ENCODE measurements at regions not wholly inside any gene's neighbourhood (a gene's known extent, or its start where the extent isn't known, plus 50 kb on each side); places are given as distances from the start of the nearest gene placed in this dataset.
"Not testable (repeated sequence)": the region's sequence is repeated elsewhere in the genome, so short reads cannot be mapped to it uniquely, and the experiment has no call there.

DNA sequence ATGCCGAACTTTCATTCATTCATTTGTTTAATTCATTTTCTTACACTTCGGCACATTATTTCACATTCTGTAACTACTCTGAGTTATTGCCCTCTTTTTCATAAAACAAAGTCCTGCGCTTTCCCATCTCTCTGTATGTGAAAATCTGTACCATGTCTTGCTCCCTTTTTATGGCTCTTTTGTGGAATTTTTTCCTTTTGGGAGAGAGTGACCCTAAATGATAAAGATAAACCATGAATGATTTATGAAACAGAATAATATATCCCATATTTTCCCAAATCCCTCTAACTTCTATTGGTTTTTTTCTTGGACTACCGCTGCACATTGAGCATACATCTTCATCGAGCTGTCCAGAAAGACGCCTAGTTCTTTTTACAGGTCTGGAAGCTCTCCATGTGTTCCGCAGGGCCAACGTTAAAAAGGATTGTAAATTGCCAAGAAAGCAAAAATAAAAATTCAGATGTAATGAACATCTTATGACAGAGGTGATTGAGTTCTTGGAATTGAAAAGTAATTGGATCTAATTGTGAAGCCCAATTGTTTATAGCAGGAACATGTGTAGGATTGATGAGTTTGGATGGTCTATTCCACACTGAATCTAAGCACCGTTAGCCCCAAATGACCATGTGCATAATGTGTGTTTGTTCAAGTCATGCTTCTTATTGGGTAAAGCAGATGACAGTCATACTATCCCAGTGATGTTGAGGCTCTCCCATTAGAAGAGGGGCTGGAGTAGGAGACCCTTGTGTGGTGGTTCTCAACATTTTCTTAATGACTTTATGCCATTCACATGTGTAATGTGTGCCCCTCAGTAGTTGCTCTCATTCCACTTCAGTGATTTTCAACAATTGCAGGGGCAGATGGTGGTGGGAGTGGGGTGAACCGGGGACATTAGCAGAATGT is 378.9 kb downstream of the DLEU7 start:
- FAIRE-seq = no peak
- no peak for DNase-seq (ENCODE audit: insufficient read length, low spot score)

DNA sequence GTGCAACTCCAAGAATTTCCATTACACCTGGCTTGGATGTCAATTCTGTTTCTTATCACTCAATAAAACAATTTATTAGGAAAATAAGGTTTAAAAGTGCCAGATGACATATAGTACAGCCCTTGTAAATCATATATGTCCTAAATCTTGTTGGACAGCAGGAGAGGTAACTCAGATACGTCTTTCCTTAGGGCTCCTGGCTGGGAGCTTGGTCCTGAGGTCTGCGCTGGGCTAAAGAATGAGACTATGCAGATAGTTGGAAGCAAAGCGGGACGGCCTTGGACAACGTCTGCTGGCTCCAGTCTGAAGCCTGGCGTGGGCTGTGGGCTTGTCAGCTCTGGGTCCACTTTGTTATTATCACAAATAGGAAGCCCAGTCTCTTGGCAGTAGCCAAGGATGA is 377.0 kb downstream of the DLEU7 start:
- FAIRE-seq = no peak
- DNase-seq (ENCODE audit: insufficient read length, low spot score) = no peak

DNA sequence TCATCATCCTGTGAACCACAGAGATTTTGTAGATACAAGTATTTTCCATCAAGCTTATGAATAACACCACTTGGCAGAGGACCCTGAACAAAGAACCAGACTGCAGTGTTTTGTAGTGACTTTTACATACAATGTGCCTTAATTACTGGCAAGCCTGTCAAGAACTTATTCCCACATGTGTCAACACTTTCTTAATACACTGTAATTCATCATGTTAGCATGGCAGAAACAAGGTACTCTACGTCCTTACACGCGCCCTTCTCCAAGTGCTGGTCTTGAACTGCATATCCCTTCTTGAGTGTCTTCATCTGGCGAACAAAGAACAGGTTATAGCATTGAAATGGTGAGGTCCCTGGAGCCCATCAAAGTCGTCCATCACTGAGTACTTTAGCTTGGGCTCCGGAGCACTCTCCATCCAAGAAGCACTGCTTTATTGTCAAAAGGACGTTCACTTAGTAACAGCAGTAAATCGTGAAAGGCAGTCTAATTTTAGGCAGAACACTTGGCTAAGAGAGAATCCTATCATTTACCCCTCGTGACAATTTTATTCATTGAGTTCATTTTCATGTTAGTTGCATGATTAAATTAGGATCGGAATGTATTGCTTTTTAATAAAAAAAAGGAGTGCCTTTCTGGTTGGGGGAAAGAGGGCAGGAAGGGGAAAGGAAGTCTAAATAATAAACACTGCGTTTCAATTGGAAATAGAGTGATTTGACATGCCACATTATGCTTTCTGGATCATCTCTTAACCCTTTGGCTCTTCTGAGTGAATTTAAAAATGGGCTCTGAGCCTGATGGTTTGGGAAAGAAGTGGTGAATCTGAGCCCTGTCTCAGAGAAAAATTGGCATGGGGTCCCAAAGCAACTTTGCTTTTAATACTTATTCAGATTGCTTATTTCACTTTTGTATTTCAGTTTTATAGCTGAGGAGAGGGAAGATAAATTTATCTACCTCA is 376.1 kb downstream of the DLEU7 start:
- no peak for FAIRE-seq
- no peak for DNase-seq (ENCODE audit: insufficient read length, low spot score)

DNA sequence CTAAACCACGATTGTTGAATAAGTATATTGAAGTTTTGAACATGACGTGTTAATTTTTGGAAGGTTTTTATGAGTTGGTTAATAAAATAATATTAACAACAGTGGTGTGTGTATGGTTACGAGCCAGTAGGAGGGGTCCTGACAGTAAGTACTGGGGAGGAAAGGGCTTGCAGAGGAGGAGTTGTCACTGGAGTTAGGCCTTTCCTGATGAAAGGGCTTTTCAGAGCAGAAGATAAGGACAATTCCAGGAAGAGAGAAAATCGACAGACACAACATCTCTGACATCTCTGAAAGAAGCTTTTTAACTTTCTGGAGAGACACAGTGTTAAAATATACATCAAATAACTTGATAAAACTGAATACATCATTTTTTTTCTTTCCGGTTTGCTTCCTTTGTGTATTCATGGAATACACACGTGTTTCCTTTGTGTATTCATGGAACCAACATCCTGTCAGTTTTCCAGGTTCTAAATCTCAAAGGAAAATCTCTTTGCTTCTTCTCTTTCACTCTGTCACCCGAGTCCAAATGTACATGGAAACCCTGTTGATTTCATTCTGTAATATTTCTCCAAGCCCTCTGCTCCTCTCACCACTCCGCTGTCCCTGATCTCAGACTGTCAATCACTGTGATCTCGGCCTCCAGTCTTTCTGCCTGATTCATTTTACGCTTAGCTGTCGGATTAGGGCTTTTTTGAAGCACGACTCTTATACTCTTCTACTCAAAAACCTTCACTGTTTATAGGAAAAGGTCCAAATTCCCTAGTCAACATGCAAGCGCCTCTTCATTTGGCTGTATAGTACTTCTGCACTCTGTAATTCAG is 374.4 kb downstream of the DLEU7 start:
- DNase-seq (ENCODE audit: insufficient read length, low spot score) (no peak), FAIRE-seq (no peak)

DNA sequence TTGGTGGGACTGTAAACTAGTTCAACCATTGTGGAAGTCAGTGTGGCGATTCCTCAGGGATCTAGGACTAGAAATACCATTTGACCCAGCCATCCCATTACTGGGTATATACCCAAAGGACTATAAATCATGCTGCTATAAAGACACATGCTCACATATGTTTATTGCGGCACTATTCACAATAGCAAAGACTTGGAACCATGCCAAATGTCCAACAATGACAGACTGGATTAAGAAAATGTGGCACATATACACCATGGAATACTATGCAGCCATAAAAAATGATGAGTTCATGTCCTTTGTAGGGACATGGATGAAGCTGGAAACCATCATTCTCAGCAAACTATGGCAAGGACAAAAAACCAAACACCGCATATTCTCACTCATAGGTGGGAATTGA is 370.4 kb downstream of the DLEU7 start:
- DNase-seq (ENCODE audit: insufficient read length, low spot score); FAIRE-seq: not testable (repeated sequence)

DNA sequence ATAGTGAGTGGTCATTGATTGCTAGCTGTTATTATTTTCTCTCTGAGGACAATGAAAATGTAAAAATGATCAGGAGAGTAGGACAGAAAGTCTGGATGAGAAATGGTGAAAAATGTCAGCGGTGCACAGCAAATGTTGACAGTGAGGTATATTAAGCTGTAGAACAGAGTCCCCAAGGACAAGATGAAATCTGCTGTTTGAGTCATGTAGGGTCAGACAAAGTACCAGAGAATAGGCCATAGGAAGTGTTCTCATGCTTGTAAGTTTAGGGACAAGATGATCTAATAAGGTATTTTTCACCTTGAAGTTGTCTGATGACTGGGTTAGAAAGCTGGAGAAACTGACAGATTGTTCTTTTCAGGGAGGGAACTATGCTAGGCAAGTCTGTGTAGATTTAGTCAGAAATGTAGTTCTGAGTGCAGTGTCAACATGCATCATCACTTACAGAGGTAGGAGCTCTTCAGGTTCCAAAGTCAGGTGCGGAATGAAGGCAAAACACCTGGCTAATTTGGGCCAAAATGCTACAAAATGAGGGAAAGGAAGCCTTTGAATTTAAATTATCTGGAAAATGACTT is 369.3 kb downstream of the DLEU7 start:
- FAIRE-seq (no peak), DNase-seq (ENCODE audit: insufficient read length, low spot score) (no peak)

DNA sequence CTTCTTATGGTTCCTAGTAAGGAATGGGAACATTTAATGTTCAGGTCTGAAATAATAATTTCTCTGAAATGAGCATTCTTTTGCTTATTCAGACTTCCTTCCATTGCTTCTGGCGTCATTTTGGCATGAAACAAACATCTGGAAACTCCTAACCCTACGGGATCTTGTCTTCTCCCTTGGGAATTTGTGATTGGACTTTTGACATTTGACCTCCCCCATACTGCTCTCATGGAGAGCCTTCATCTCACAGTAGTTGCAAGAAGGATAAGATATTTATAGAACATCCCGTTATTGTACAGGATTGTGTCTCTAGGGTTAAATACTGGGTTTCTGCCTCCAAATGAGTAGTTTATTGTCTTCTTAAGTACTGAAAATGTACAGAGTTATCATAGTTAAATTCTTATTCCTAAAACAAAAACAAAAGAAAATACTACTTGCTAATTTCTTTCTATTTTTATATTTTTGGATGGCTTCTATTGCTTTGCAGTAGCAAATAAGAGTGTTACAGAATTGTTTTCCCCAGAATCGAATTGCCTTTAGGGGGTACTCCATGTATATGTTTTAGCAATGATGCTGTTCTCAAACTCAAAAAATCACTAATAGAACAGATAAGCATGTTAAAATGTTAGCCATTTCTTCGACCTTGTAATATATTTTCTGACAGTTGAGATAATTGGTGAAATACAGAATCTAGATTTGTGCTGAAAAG is 366.8 kb downstream of the DLEU7 start:
- no peak for DNase-seq (ENCODE audit: insufficient read length, low spot score)
- no peak for FAIRE-seq

DNA sequence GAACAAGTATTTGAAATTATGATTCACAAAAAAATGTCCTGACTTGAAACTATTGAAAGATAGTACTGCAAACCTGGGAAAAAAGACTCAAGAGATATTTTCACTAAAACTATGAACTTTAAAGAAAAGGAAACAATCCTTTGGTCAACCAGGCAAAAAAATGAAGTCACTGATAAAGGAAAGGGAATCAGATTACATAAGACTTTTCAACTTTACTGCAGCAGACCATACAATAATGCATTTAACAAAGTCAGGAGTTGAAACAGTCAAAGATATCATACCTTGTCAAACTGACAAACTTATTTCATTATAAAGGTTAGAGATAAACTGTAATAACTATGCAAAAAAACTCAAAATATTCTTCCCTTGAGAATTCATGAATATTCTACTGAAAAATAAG is 361.6 kb downstream of the DLEU7 start:
- FAIRE-seq (no peak), DNase-seq (ENCODE audit: insufficient read length, low spot score) (no peak)

DNA sequence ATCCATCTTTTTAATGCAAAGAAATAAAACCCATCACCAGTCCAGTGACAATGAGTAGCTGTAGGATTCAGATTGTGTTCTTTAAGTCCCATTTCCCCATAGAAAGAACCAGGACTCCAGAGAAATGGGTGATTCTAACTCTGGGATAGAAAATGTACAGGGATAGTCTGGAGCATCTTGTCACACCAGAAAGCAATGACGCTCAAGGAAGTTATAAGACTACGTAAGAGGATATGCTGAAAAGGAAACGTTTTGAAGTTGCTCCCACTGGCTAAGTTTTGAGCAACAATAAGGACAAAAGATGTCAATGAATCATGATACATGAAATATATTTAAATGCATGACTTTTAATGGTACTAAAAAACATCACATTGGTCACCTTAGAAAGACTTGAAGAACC is 360.1 kb downstream of the DLEU7 start:
- FAIRE-seq (no peak), DNase-seq (ENCODE audit: insufficient read length, low spot score) (no peak)

DNA sequence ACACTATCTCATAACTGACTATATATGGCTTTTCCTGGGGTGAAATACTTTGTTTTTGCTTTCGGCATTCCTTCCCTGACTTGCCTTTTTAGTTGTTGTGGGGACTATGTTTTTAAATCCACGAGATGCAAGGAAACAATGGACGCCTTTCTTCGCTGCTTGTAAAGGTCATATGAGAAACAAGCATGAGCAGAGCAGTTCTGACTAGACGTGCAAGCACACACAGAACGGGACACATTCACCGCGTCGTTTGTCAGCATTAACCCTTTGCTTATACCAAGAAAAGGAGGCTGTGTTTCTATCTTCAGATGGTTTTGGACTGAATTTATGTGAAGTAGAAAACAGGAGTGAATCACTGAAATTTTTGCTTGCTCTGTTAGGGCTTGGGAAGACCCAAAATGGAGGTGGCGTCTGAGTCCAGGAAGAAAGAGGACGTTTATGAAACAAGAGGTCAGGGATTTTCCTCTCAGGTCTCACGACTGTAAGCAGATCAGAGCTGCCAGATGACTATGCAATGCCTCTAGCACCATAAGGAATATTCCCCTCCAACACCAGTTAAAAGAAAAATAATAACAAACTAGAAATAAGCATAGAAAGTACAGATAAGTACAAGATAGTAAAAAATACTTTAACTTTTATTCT is 358.9 kb downstream of the DLEU7 start:
- no peak for DNase-seq (ENCODE audit: insufficient read length, low spot score)

DNA sequence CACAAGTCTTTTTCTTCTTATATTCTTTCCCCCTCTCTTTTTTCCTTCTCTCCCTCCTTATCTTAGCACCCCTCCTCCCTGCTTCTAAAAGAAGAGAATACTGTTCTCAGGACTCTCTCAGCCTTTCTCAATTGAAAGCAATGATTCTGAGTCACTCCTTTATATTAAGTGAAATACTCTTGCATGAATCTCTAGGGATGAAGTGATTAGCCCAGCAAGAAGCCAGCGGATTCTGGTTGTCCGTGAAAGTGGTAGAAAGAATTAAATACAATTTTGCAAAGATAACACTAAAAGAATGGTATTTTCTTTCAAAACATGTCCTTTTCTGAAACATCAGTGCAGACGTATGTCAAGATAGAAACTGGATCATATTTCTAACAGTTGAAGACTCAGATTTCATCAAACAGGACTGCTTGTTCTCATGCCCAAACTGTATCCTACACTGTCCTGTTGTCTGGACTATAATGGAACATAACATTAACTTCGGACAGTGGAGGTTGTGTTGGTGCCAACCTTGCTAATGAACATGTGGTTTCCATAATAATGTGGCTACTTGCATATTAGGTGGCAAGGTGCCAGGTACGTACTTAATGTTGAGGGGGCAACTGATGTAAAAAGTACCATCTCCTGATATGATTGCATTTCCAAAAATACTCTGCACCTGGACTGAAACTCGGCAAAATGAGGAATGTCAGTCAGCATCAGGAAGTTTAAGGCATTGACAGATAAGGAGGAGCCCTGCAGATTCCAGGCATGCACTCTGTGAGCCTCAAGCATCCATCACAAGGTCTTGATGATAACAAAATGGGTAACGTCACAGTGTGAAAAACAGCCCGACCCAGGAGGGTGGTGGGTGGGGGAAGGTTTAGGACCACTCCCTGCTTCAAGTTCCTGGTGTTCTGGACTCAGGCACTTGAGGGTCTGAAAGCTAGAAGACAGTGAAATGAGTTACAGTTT is 357.2 kb downstream of the DLEU7 start:
- DNase-seq (ENCODE audit: insufficient read length, low spot score) (no peak), FAIRE-seq (no peak)

More for the DNA sequence above, 358.9 kb downstream of the DLEU7 start:
- FAIRE-seq = no peak

DNA sequence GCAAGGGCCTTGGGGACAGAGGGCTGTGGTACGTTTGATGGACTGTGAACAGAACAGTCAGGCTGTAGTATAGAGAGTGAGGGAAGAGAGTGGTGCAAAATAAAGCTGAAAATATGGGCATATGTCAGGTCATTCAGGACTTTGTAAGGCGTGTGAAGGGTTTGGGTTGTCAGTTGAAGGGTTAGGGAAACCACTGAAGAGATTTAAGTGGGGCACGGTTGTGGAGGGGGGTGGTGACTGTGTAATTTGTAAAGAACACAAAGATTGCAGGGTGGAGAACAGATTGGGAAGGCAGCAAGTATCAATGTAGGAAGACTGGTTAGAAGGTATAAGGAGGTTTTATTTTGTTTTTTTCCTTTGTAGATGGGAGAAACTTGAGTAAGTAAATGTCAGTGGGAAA is 349.8 kb downstream of the DLEU7 start:
- FAIRE-seq (no peak), DNase-seq (ENCODE audit: insufficient read length, low spot score) (no peak)

DNA sequence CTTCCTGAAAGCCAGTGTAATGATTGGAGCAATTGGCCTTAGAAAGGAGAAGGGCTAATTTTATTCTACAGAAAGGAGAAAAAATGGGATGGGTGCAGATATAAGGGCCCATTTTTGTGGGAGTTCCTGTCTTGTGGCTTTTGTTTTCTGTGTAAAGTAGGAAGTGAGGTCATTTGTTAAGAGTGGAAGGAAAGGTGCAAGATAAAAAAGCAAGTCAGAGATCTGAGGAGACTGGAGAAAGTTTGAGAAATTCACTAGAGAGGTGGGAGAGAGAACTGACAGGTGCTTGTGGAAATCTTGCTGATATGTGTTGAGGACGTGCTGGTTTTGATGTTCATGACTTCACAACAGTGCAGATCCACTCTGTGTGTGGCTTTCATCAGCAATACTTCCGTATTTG is 349.4 kb downstream of the DLEU7 start:
- FAIRE-seq = no peak

DNA sequence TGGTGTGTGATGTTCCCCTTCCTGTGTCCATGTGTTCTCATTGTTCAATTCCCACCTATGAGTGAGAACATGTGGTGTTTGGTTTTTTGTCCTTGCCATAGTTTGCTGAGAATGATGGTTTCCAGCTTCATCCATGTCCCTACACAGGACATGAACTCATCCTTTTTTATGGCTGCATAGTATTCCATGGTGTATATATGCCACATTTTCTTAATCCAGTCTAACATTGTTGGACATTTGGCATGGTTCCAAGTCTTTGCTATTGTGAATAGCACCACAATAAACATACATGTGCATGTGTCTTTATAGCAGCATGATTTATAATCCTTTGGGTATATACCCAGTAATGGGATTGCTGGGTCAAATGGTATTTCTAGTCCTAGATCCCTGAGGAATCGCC is 340.3 kb downstream of the DLEU7 start:
- FAIRE-seq; DNase-seq (ENCODE audit: insufficient read length, low spot score): not testable (repeated sequence)

More for the DNA sequence above, 349.4 kb downstream of the DLEU7 start:
- no peak for DNase-seq (ENCODE audit: insufficient read length, low spot score)

DNA sequence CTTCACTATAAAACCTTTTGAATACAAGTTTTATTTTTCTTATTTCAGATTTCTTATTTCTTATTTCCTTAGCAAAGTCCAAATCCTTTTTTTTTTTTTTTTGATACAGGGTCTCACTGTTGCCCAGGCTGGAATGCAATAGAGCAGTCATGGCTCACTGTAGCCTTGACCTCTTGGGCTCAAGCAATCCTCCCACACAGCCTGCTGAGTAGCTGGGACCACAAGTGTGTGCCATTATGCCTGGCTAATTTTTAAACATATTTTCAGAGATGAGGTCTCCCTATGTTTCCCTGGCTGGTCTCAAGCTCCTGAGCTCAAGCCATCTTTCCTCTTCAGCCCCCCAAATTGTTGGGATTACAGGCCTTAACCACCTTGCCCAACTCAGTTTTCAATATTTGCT is 334.3 kb downstream of the DLEU7 start:
- DNase-seq (ENCODE audit: insufficient read length, low spot score) = no peak
- FAIRE-seq = no peak

DNA sequence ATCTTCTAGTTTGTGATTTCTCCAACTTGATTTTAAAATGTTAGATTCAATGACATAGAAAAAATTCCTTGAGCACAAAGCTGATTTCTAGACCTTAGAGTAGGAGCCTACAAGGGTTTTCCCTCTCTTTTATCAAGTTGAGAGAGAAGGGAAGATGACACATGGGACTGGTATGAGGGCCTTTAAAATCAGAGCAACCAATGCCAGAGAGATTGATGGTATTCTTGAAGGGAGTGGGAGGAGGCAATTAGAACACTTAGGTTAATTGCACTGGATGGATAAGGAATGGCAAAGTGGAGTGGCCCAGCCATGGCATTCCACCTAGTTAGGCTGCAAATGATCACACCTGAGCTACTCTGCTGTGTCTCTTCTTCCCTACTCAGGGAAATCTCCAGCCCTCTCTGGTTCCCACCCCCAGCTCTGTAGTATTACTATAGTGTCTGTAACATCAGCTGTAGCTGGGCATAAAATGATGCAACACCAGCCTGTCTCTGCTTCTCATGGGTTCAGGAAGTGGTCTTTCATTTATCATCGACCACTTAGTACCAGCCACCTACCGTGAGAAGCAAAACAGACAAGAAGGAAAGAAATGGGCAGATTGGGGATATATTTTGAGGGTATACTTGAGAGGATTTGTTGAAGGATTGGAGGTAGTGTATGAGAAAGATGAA is 333.6 kb downstream of the DLEU7 start:
- FAIRE-seq = no peak
- DNase-seq (ENCODE audit: insufficient read length, low spot score) = no peak

DNA sequence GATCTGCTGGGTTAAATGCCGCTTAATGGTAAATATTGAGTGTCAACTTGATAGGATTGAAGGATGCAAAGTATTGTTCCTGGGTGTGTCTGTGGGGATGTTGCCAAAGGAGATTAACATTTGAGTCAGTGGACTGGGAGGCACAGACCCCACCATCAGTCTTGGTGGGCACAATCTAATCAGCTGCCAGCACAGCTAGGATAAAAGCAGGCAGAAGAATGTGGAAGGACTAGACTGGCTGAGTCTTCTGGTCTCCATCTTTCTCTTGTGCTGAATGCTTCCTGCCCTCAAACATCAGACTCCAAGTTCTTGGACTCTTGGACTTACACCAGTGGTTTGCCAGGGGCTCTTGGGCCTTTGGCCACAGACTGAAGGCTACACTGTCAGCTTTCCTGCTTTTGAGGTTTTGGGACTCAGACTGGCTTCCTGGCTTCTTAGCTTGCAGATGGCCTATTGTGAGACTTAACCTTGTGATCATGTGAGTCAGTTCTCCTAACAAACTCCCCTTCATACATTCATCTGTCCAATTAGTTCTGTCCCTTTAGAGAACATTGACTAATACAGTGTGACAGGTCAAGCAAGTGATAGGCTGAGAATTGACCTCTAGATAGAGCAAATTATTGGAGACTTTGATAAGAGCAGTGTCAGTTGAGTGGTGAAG is 332.5 kb downstream of the DLEU7 start:
- not testable (repeated sequence) for DNase-seq (ENCODE audit: insufficient read length, low spot score); FAIRE-seq
